ENCODE measurements at regions not wholly inside any gene's neighbourhood (a gene's known extent, or its start where the extent isn't known, plus 50 kb on each side); places are given as distances from the start of the nearest gene placed in this dataset.
"Not testable (repeated sequence)": the region's sequence is repeated elsewhere in the genome, so short reads cannot be mapped to it uniquely, and the experiment has no call there.

- DNase-seq (ENCODE audit: low read depth) = not testable (repeated sequence)
Observed at GRCh38 chr13:79607895-79608294, 126.9 kb downstream of the NDFIP2 start.

All from GM04503 (cell line).